ENCODE measurements at regions not wholly inside any gene's neighbourhood (a gene's known extent, or its start where the extent isn't known, plus 50 kb on each side); places are given as distances from the start of the nearest gene placed in this dataset.
"Not testable (repeated sequence)": the region's sequence is repeated elsewhere in the genome, so short reads cannot be mapped to it uniquely, and the experiment has no call there.

GRCh38 chr4:188437535-188437934 is 298.3 kb downstream of the TRIML1 start:
- no peak for DNase-seq

- DNase-seq = not testable (repeated sequence)
Measured at GRCh38 chr4:188438391-188438824, 299.2 kb downstream of the TRIML1 start.

DNA sequence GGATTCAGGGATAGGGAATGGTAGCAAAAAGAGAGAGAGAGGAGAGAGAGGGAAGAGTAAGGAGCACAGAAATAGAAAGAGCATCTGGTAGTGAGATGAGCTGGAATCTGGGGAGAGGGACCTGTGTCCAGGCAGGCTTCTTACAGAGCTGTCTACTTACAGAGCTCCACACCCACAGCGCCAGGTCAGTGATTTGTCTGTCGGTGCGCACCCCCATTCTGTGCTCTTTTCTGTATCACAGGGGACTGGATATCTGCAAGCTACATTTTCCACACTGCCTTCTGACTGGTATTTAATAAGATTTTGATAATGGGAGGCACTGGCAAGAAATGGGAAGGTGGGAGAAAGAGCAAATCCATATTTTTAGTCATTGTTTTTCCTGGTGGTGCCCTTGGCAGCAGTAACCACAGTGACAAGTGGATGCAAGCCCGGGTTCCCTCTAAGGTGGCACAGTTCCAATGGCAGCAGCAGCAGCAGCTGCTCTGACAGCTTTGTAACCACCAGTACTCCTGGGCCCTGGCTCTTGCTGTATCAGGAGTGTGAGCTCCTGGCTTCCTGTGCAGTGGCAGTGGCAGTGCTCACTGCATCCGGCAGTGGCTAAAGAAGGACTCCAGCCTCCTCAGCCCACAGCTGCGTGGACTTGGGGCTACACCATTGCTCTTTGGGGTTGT is 300.5 kb downstream of the TRIML1 start:
- no peak for DNase-seq

DNA sequence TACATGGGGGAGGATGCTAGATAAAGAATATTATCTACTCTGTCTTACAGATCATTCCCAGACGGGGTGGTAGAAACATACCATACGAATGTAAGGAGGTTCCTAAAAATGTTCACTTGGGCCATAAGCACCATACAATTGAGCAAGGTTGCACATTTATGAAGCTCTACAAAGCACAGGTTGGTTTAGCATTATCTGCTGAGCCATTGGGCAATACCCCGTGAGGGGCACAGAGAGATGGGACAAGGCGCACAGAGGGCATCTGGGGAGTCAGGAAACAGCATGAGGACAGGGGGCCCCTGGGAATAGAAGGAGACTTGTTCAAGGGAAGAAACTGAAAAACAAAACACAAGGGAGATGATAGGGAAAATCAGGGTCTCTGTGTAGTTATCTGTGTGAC is 305.3 kb downstream of the TRIML1 start:
- DNase-seq = no peak

DNA sequence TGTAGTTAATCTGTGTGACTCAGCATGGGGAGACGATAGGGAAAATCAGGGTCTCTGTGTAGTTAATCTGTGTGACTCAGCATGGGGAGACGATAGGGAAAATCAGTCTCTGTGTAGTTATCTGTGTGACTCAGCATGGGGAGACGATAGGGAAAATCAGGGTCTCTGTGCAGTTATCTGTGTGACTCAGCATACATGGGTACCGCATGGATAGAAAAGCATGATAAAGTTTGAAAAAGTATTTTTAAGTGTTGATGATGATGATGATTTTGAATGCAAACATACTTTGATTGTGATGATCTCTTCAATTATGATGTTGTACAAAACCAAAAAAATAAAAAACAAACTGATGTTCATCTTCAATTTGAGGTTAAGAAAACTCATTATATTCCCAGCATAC is 309.8 kb downstream of the TRIML1 start:
- DNase-seq = not testable (repeated sequence)

DNA sequence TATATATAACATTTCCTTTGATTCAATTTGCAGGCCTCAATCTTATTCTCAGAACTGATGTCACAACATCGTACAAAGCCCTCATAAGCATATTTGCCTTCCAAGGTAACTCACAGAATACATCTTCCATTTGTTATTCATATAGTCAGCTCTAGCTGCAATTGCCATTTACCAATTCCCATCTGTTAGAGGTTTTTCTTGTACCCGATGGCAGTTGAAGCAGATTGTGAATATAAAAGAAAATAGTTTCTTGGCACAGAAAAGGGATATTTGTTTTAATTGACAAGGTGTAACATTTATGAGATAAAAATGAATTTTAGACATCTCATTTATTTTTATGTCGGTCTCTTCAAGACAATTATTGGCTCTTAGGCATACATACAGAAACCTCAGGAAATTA is 311.3 kb downstream of the TRIML1 start:
- no peak for DNase-seq

DNA sequence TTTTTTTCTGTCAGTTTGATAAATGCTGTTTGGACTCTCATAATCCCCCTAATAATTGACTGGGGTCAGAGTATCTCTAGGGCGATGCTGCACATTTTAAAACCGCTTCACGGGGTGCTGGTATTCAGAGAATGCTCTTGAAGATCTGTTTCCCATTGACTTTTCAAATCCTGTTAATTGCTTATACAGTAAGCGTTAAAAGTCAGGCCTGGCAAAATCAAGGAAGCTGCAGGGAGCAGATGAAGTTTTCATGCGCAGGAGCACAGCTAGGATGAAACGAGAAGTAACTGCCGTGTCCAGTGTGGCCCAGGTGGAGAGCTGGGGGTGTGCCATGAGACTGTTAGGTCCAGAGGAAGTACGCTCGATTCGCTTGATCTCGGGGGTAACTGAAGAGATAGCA is 312.9 kb downstream of the TRIML1 start:
- DNase-seq = no peak

- DNase-seq = no peak
Measured at GRCh38 chr4:188454575-188454974, 315.3 kb downstream of the TRIML1 start.

DNA sequence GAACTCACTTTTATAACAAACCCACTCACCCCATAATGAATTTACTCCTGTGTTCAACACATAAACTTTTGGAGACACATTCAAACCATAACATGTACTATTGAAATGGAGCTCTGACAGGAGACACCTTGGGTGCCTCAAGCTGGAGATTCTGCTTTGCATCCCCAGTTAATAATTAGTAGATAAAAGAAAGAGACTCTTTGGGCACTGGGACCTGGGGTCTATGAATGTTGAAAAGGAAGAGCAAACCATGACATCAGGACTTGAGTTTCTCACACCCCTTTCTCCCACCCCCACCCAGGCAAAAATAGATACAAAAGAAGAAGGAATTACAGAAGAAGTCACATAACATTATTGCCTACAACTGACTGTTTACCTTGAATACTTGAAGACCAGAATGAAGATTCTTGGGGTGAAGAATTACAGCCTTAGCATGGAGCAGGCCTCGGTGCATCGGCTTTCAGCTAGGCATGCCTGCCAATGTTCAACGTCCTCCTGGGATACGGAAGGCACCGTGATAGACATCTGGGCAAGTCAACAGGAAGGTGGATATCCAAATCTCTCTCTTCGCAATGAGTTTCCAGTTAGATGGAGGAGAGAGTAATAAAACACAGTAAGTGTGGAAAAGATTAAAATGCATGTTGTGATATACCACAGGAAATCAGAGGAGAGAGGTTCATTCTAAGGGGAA is 316.0 kb downstream of the TRIML1 start:
- DNase-seq = no peak

- no peak for DNase-seq
Measured at GRCh38 chr4:188459381-188459780, 320.1 kb downstream of the TRIML1 start.

GRCh38 chr4:188463909-188464308 is 324.7 kb downstream of the TRIML1 start:
- DNase-seq = no peak

DNA sequence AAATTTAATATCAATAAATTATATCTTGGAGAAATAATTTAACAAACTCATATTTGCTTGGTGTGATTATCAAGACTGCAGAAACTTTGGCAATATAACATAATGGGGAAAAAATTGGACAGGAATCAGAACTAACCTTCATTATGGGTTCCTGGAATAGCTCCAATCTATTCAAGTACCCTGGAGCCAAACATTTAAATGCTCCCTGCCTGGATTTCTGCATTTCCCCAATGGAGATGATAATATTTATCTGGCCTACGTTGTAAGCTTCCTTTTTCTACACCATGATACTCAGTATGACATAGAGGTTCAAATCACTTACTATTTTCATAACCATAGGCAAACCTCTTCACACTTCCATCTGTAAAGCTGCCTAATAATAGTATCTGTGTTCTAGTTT is 326.8 kb downstream of the TRIML1 start:
- DNase-seq = no peak

DNA sequence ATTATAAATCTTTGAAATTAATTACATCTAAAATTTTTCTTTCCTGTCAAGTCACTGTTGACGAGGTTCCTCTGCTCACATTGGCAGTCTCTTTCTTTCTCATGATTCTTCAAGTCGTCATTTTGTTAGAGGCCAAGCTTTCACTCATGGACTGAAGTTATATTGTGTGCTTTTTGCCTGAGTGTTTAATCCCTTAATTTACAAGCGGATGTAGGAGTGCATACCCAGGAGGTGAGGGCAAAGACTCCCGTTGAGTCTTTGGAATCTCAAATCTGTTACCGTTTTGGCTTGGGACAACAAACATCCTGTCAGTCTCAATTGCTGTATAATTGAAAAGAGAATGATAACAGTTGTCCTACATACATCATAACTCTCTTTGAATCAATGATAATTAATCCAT is 345.0 kb downstream of the TRIML1 start:
- DNase-seq = no peak

- no peak for DNase-seq
Measured at GRCh38 chr4:188485906-188486305, 346.7 kb downstream of the TRIML1 start.

DNA sequence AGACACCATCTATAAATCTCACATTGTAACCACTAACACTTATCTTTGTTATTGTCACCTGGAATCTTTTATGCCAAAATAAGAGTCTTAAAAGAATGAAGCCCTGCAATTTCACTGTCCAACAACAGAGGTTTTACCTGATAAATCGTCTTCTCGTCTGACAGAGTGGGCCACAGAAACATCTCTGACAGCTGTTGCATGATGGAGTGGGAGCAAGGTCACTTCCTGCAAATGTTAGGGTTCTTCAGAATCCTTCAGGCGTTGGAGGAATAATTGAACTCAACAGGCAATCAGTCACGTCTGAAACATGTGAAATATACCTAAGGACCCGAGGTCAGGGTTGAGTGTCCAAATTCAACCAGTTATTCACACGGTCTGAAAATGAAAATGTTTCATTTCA is 353.6 kb downstream of the TRIML1 start:
- no peak for DNase-seq

GRCh38 chr4:188495169-188495568 is 355.9 kb downstream of the TRIML1 start:
- no peak for DNase-seq

DNA sequence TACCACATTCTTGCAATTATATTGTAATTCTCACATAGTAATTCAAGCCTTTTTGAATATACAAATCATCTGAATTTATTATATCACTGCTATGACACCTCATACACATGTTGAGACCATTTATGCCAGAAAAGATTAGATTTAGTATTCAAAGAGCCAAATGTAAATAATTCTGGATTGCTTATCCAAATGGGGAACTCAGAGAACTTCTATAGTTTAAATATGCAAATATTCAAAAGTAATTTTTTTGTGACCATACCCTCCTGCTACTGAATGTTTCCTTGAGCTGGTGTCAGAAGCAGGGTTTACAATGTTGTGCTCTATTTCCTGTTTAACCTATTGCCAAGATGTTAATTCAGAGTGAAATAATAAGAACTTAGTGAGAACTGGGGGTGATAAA is 372.2 kb downstream of the TRIML1 start:
- no peak for DNase-seq

GRCh38 chr4:188532751-188533150 is 393.5 kb downstream of the TRIML1 start:
- DNase-seq = no peak

- DNase-seq = no peak
Measured at GRCh38 chr4:188534297-188534696, 395.1 kb downstream of the TRIML1 start.

DNA sequence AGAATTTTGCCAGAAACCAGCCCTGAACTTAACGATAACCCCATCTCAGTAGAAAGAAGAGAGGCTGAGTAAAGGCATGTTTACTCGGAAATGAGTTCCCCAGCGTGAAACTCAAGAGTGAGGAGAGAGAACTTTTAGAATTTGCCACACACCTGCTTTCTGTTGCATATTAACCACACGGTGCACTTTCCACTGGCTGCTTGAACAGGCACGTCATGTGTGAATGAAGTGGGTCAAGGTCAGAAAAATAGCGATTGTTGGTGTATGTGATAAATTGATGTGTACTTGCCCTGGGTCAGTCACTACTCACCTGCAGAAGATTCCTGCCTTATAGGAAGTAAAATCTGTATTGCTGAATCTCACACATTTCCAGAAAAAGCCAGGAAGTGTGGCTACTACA is 395.7 kb downstream of the TRIML1 start:
- DNase-seq = no peak

DNA sequence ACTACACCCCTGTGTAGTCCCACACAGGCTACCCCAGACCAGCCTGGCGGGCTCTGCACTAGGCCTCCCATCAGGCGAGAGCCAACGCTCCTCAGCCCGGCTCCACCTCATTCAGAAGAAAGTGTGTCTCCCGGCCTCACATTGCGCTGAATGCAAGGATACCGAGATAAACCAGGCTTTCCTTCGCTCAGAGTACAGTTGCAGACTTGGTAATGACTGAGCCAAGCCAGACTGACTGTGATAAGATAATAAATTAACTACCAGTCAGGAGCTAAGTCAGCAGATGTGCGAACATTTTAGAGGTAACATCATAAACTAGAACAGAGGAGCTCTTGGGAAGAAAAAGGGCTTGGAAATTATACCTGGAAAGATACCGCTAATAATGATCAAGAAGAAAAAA is 397.6 kb downstream of the TRIML1 start:
- no peak for DNase-seq

DNA sequence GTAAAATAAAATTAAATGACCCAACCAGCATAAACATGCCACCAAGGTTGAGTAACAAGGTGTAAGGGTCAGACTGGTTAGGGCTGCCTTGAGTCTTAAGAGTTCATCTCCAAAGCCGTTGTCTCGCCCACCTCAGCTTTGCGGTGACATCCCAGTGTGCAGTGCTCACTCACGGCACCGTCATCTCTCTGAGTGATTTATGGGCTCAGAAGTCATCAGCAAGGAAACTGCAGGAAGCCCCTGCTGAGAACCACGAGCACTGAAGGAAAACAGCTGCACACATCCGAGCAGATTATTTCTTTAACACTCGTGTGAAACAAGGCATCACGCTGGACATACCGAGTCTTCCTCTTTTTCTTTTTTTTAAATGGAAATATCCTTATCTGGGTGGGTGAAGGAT is 411.1 kb downstream of the TRIML1 start:
- no peak for DNase-seq

- no peak for DNase-seq
Measured at GRCh38 chr4:188551156-188551555, 411.9 kb downstream of the TRIML1 start.

DNA sequence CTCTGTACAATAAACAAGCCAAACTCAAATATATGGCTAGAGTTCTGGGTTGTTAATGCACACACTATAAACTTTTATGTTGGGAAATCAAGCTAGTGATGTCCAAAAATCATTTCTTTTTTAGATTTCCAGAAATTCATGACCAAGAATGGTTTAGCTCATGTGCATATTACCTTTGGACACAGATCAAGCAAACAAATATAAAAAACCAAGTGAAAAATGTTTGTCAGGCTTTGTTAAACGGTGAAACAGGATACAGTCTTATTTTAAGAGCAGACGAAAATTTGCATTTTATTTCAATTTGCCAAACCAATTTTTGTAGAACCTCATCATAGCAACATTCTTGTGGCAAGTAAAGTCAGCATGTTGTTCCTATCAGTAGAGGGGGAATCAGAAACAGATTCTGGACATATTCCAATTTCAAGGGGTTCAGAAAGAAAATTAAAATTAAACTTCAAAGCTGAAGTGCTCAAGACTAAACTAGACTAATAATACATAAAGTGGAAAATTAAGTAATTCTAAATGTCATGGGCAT is 413.6 kb downstream of the TRIML1 start:
- no peak for DNase-seq

- no peak for DNase-seq
Measured at GRCh38 chr4:188554413-188554812, 415.2 kb downstream of the TRIML1 start.
